Type B pancreatic cell (in vitro differentiated cells): ENCODE measurements at regions not wholly inside any gene's neighbourhood (a gene's known extent, or its start where the extent isn't known, plus 50 kb on each side); places are given as distances from the start of the nearest gene placed in this dataset.

Experiments
- DNase-seq: peaks from one replicate; pipeline ENCODE4 v3.0.0; 2021; ENCODE audit warnings: mixed read lengths; ENCODE audit not compliant: unreplicated experiment; ENCODE audit errors: extremely low spot score
- H3K27ac Mint-ChIP-seq: 2 replicates; pipeline ENCODE4 v1.8.0; 2021; ENCODE audit warnings: mild to moderate bottlenecking, mixed read lengths
- H3K27me3 Mint-ChIP-seq: 2 replicates; pipeline ENCODE4 v1.8.0; 2021; ENCODE audit warnings: mixed read lengths
- H3K36me3 Mint-ChIP-seq: 2 replicates; pipeline ENCODE4 v1.8.0; 2021; ENCODE audit warnings: mixed read lengths
- H3K4me1 Mint-ChIP-seq: one replicate; pipeline ENCODE4 v1.8.0; 2021; ENCODE audit warnings: mixed read lengths; ENCODE audit not compliant: unreplicated experiment
- H3K4me3 Mint-ChIP-seq: 2 replicates; pipeline ENCODE4 v1.8.0; 2021; ENCODE audit warnings: mild to moderate bottlenecking, mixed read lengths
- H3K9me3 Mint-ChIP-seq: 2 replicates; pipeline ENCODE4 v1.8.0; 2021; ENCODE audit warnings: mixed read lengths
- CTCF ChIP-seq: fragments of 200-600 bp; sonication (generic); conservative IDR thresholded peaks from 2 replicates; pipeline ENCODE4 v1.5.0; 2021; ENCODE audit warnings: antibody characterized with exemption, mild to moderate bottlenecking

DNA sequence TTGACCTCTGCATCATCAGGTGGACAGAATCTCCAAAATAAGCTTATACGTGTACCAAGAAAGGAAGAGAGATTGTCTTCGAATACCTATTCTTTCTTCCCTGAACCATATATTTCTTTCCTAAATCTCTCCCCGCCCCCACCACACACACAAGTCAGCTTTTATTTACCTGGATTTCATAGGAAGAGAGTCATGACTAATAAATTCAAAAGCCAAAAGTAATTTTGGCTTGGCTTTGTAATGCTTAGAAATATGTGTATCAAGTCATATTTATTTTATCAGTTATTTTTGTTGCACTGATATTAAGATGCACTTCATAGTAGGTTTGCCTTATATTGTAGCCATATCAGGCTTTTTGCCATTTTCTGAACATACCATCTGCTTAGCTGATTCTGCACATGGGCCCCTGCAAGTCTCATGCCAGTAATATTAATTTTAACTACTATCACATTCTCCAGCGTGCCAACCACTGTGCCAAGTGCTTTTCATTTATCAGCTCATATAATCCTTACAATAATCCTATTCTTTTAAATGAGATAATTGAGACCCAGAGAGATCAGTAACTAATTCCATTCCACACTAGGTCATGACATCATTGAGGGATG is 1405.3 kb upstream of the NUDT12 start:
- H3K9me3 Mint-ChIP-seq = no peaks in the 10 kb centered on the region
- no peaks in the 10 kb centered on the region for H3K36me3 Mint-ChIP-seq
- H3K27me3 Mint-ChIP-seq = no peaks in the 10 kb centered on the region
- TF ChIP-seq CTCF = no peak
- no peak overlapping the region for H3K4me3 Mint-ChIP-seq
- no peaks in the 10 kb centered on the region for H3K4me1 Mint-ChIP-seq
- no peak overlapping the region for H3K27ac Mint-ChIP-seq
- no peak for DNase-seq

DNA sequence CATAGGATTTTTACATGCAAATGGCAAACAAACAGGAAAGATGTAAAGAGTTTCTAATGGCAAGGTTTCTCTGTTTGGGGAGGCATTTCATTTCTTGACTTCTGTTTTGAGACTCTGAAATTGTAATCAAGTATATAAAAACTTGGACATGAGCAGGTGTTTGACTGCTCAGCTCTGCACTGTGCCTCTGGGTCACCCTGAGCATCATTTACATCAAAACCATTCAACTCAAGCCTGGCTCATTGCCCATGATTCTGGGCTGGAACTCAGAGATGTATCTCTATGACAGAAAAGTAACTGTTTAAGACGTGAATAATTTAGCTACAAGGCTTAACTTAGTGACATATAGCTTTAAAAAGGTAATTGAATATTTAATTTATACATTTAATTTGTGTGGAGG is 1402.4 kb upstream of the NUDT12 start:
- H3K27me3 Mint-ChIP-seq = no peaks in the 10 kb centered on the region
- no peak overlapping the region for H3K4me3 Mint-ChIP-seq
- no peaks in the 10 kb centered on the region for H3K4me1 Mint-ChIP-seq
- TF ChIP-seq CTCF = no peak
- no peaks in the 10 kb centered on the region for H3K9me3 Mint-ChIP-seq
- H3K36me3 Mint-ChIP-seq = no peaks in the 10 kb centered on the region
- no peak overlapping the region for H3K27ac Mint-ChIP-seq
- DNase-seq = no peak

- H3K27me3 Mint-ChIP-seq = no peaks in the 10 kb centered on the region
- H3K4me1 Mint-ChIP-seq = no peaks in the 10 kb centered on the region
- H3K36me3 Mint-ChIP-seq = no peaks in the 10 kb centered on the region
- DNase-seq = no peak
- H3K4me3 Mint-ChIP-seq = no peak overlapping the region
- TF ChIP-seq CTCF = no peak
- H3K9me3 Mint-ChIP-seq = peaks cover 4% of the 10 kb centered on the region
- no peak overlapping the region for H3K27ac Mint-ChIP-seq
Observed at GRCh38 chr5:104955479-104955878, 1392.9 kb upstream of the NUDT12 start.

DNA sequence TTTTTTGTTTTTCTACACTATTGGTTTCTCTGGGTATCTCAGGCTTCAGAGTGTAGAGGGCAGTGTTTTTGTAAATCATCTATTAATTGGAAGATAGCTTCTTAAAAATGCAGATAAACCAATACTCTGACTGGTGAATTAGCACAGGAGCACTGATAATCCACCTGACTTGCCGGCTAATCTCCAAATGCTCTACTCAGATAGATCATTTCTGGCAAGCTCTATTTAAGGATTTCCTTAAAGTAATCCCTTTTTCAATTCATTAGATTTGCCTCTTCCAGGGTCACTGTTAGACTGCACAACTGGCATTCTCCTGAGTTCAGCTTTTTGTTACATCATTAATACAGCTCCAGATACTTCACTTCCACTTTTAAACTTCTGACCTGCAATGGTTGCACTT is 1390.3 kb upstream of the NUDT12 start:
- H3K27me3 Mint-ChIP-seq = no peaks in the 10 kb centered on the region
- no peaks in the 10 kb centered on the region for H3K4me1 Mint-ChIP-seq
- H3K4me3 Mint-ChIP-seq = no peak overlapping the region
- H3K27ac Mint-ChIP-seq = no peak overlapping the region
- no peaks in the 10 kb centered on the region for H3K36me3 Mint-ChIP-seq
- no peak for DNase-seq
- TF ChIP-seq CTCF = no peak
- peaks cover 1% of the 10 kb centered on the region for H3K9me3 Mint-ChIP-seq

- no peak overlapping the region for H3K27ac Mint-ChIP-seq
- H3K4me1 Mint-ChIP-seq = no peaks in the 10 kb centered on the region
- no peaks in the 10 kb centered on the region for H3K27me3 Mint-ChIP-seq
- H3K9me3 Mint-ChIP-seq = no peaks in the 10 kb centered on the region
- no peak for TF ChIP-seq CTCF
- no peaks in the 10 kb centered on the region for H3K36me3 Mint-ChIP-seq
- no peak overlapping the region for H3K4me3 Mint-ChIP-seq
- DNase-seq = no peak
Observed at GRCh38 chr5:104951829-104952228, 1389.2 kb upstream of the NUDT12 start.

DNA sequence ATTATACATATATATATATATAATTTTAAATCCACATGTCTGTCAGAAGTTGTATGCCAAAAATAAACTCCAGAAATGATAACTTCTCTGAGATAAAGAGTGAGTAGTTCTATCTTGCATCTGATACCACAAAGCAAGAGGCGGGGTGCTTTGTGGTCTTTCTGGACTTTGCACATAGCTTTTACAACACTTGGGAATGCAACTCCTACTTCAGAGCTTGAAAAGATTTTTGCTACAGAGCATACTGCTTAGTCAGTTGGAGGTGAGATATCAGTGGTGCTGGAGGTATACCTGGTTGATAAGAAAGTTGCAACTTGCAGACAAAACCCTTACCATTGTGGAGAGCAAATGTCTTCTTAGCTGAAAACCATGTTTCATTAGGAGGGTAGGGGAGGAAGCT is 1384.5 kb upstream of the NUDT12 start:
- DNase-seq = no peak
- no peak overlapping the region for H3K27ac Mint-ChIP-seq
- no peak for TF ChIP-seq CTCF
- H3K4me1 Mint-ChIP-seq = peaks cover 7% of the 10 kb centered on the region
- no peaks in the 10 kb centered on the region for H3K27me3 Mint-ChIP-seq
- H3K36me3 Mint-ChIP-seq = no peaks in the 10 kb centered on the region
- no peak overlapping the region for H3K4me3 Mint-ChIP-seq
- H3K9me3 Mint-ChIP-seq = no peaks in the 10 kb centered on the region
